GM12864 (cell line): ENCODE measurements at regions not wholly inside any gene's neighbourhood (a gene's known extent, or its start where the extent isn't known, plus 50 kb on each side); places are given as distances from the start of the nearest gene placed in this dataset.

ENCODE experiments used
- DNase-seq: peaks from one replicate; pipeline ENCODE4 v3.0.0-alpha.2; 2011; ENCODE audit warnings: low read depth
- H3K4me3 ChIP-seq: 2 replicates; pipeline ENCODE4 v1.5.1; 2011; ENCODE audit warnings: mild to moderate bottlenecking, low read depth, low read length, control low read depth
- TF ChIP-seq, protein P1 (sequence below): IDR thresholded peaks from 2 replicates; pipeline ENCODE4 v1.5.1; 2011; ENCODE audit warnings: low read depth, mild to moderate bottlenecking, moderate library complexity, low read length, control low read depth, inconsistent platforms; ENCODE audit errors: missing control alignments

DNA sequence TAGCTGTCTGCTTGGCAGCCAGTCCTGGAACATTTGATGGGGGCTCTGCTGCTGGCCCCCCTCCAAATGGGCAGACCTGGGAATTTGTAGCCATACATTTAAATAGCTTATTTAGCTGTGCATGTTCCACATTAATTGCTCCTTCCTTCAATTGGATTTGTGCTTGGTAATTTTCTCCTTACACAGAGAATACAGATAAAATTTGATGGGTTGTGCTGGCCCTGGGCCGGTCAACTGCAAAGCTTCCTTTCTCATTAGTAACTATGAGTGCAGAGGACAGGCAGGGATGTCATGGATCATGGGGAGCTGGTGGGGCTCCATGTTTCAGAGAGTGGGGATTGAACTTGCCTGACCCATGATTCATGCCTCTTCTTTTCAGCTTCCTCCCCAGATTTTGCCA, 201.5 kb upstream of the GHITM start:
- H3K4me3 ChIP-seq, result no peak overlapping the region
- DNase-seq, result no peak
- TF ChIP-seq, protein P1, sequence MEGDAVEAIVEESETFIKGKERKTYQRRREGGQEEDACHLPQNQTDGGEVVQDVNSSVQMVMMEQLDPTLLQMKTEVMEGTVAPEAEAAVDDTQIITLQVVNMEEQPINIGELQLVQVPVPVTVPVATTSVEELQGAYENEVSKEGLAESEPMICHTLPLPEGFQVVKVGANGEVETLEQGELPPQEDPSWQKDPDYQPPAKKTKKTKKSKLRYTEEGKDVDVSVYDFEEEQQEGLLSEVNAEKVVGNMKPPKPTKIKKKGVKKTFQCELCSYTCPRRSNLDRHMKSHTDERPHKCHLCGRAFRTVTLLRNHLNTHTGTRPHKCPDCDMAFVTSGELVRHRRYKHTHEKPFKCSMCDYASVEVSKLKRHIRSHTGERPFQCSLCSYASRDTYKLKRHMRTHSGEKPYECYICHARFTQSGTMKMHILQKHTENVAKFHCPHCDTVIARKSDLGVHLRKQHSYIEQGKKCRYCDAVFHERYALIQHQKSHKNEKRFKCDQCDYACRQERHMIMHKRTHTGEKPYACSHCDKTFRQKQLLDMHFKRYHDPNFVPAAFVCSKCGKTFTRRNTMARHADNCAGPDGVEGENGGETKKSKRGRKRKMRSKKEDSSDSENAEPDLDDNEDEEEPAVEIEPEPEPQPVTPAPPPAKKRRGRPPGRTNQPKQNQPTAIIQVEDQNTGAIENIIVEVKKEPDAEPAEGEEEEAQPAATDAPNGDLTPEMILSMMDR, result no peak

DNA sequence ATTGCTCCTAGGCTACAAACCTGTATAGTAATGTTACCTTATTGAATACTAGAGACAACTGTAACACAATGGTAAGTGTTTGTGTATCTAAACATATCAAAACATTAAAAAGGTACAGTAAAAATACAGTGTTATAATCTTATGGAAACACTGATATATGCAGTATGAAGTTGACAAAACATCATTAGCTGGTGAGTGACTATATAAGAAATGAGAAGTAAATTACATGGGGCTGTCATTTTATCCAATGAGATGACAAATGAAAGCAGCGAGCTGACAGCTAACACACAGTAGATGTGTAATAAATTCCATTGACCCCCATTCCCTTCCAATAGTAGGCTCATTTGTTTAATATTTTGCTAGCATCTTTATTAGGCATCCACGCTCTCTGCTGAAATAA, 198.1 kb upstream of the GHITM start:
- TF ChIP-seq, protein P1, result no peak
- H3K4me3 ChIP-seq, result no peak overlapping the region
- DNase-seq, result no peak

DNA sequence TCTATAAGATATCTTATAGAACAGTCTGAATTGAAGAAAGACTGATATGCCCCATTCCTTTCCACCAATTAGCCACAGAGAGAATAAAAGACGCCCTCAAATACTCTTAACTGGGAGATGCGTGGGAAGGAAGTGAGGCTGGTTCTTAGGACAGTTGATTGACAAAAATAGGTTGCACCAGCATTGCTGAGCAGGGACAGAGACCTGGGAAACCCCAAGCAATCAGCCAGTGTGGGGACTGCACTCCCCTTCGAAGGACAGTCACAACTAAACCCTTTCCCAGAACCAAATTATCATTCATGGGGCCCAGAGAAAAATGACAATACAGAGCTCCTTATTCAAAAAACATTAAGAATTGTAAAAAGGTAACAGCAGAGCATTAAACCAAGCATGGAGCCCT, 196.9 kb upstream of the GHITM start:
- no peak overlapping the region for H3K4me3 ChIP-seq
- DNase-seq, result no peak
- TF ChIP-seq, protein P1, result no peak

DNA sequence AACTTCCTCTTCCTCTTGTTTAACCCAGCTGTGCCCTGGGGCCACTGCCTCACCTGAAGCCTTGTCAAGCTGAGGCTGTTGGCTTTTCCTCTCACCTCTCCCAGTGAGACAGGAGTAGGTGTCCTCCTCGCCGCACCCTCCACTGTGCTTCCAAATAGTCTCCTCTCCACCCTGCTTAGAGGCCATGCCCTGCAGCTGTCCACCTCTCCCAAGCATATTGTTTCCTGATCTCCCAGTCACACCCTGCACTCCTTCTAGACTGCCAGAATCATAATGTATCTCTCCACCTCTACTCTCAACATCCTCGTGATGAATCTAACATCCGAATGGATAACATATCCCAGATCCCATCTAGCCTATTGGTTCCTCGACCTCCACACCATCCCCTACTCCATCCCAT, 196.3 kb upstream of the GHITM start:
- TF ChIP-seq, protein P1, result no peak

DNA sequence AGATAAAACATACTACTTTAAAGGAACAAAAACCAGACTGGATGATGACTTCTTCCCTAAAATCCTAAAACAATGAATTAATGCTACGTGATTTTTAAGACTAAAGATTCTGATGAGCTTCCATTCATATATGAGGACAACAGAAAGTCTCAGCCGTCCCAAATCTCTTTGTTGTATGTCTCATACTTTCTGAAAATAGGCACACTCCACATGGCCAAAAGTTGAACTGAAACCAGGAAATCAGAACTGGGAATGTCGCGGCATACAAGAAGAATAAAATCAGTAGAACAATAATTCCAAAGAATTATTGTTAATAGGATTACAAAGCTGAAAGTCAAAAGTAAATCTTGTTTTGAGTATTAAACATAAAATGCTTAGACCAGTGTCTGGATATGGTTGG, 195.4 kb upstream of the GHITM start:
- DNase-seq, result no peak
- H3K4me3 ChIP-seq, result no peak overlapping the region
- TF ChIP-seq, protein P1, result no peak

More for the DNA sequence above, 196.3 kb upstream of the GHITM start:
- DNase-seq, result no peak
- no peak overlapping the region for H3K4me3 ChIP-seq

DNA sequence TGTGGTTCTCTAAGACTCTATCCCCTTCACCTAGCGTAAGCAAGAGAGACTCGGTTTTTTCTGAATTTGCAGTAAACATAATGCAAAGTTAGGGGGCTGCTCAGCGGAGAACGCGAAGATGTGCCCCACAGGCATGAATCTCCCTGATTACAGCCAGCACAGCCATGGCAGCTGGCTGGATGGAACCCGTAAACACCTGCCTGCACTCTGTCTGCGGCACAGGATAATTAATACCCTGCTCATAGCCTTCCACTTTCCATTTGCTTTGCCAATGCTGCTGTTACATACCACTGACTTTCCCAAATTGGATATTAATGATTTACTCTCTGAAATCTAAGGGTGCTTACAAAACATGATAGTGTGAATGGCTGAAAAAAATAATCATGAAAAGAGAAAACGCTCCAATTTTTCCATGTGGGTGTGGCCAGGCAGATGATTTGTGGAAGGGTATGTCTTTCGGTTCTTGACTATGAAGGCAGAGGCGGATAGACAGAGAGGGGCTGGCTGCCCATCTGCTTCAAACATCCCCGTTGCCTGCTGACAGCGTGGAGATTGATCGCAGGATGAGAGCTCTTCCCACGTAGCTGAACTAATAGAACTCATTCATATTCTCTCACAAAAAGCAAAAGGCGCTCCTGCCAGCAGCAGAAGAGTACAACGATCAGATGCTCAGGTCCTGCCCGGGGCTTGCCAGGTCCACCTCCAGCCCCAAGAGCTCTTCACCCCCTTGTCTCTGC, 193.2 kb upstream of the GHITM start:
- no peak overlapping the region for H3K4me3 ChIP-seq
- TF ChIP-seq, protein P1, result no peak
- DNase-seq, result no peak

DNA sequence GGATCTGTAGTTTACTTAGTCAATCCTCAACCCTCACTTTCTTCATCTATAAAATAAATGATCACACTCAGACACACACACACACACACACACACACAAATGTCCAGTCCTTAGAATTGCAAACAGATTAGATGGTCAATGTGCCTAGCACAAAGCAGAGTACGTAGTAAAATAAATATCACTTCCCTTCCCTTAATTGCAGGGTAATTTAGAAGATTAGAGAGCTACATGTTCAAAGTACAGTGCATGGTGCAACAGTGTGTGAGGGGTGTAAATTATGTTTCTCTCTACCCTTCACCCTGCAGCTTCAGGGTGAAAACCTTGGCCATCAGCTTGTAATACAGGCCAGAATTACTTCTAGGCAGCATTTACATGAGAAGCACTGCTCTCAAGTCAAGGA, 187.0 kb upstream of the GHITM start:
- no peak overlapping the region for H3K4me3 ChIP-seq
- TF ChIP-seq, protein P1, result no peak
- DNase-seq, result no peak
